HG03066 (cell line): ENCODE measurements at regions not wholly inside any gene's neighbourhood (a gene's known extent, or its start where the extent isn't known, plus 50 kb on each side); places are given as distances from the start of the nearest gene placed in this dataset.

Experiments used
- ATAC-seq: cut with Tn5 transposase; IDR thresholded peaks from one replicate; pipeline ENCODE4 v1.9.1; 2021; ENCODE audit warnings: low read depth; ENCODE audit not compliant: unreplicated experiment

GRCh38 chr6:24016857-24017256 lies 109.2 kb upstream of the NRSN1 start:
- no peak for ATAC-seq

DNA sequence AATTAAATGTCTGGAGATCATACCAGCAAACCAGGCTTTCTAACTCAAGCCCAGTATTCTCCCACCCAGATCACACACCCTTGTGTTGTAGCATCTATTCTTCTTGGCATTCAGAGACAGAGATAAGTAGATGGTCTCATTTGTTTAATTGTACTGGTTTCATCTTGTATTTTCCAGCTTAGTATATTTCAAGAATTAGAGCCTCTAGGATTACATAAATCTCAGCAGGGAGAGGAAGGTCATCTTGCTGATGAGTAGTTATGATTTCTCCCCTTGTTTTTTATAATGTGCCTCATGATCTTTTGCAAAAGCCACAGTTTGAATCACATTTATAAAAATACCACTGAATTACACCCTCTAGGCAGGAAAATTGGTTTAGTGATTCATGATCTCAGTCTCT lies 106.6 kb upstream of the NRSN1 start:
- ATAC-seq: no peak

DNA sequence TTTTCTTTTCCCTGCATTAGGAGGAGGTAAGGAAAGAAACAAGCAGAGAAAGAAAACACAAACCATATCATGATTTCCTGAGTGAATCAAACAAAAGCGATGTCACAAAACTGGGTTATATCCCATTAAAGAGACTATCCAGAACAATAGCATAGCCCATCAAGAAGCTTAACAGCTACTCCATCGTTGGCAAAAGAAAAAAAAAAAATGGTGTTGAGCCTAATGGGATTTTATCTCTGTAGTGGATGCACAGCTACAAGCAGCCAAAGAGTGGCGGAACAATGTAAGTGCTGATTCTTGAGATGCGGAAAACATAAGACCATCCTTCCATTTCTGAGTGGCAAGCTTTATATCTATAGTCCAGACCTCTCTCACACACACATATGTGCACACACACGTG lies 106.2 kb upstream of the NRSN1 start:
- ATAC-seq: no peak

- no peak for ATAC-seq
These were observed 100.0 kb upstream of the NRSN1 start for GRCh38 chr6:24026050-24026449.

- ATAC-seq: no peak
These were observed 94.5 kb upstream of the NRSN1 start for GRCh38 chr6:24031496-24031895.

GRCh38 chr6:24032896-24033688 lies 92.9 kb upstream of the NRSN1 start:
- ATAC-seq: no peak

GRCh38 chr6:24043848-24044247 lies 82.2 kb upstream of the NRSN1 start:
- no peak for ATAC-seq

DNA sequence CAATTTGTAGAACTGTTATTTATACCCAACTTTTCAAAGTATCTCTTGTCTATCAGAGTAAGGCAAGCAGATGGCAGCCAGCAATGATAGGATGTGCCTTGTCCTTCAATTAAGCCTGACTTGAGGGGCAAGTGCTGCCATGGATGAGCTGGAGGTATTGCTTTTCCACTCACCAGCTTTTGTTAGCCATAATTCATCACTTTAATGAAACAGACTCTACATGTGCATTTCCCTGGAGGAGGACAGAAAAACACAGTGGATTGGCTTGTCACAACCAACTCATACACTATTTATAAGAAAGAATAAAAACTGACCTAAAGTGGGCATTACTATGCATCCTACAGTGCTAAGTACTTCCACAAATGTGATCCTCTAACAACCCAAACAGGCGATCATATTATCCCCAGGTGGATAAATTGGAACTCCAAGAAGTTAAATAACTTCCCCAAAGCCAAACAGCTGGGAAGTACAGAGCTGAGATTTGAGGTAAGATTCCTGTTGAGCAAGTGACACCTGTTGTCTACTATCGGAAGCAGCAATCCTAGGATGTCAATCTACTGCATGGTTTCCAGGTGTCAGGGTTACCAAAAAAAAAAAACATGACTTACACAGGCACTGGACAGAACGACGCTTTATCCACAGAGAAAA lies 73.9 kb upstream of the NRSN1 start:
- ATAC-seq: no peak

GRCh38 chr6:24052590-24052961 lies 73.4 kb upstream of the NRSN1 start:
- no peak for ATAC-seq

DNA sequence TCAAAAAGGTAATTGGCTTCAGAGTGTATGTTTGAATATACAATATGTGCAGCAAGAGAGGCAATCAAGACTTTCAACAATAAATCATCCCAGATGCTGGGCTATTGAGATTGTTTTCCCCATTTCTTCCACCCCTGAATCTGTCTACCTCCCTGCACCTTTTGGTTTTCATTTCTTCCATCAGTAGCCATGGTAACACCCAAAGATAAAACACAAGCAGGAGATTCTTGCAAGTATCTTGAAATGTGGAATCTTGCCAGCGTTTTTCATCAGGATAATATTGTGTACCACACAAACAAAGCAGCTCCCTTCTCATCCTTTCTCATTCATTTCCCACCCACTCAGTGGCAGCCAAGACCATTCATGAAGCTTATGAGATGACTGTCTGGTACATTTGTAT lies 73.0 kb upstream of the NRSN1 start:
- ATAC-seq: no peak

GRCh38 chr6:24054388-24054787 lies 71.6 kb upstream of the NRSN1 start:
- no peak for ATAC-seq

- ATAC-seq: no peak
These were observed 69.4 kb upstream of the NRSN1 start for GRCh38 chr6:24056567-24056966.

DNA sequence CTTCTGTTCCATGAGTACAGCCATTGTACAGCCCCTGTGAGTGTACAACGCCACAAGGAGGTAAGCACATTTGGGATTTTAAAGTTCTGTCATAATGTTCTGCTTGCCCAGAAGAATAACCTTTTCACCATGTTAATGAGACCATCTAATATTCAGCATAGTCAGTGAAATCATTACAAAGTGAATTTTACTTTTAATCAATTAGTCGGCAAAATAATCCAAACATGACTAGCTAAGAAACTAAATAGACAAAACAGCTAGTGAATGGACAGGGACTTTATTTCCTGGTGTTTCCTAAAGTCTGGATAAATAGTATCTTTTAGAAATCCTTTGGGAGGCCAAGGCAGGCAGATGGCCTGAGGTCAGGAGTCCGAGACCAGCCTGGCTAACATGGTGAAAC lies 69.0 kb upstream of the NRSN1 start:
- ATAC-seq: no peak

GRCh38 chr6:24060982-24061754 lies 64.8 kb upstream of the NRSN1 start:
- peak; percentile 89 for ATAC-seq

DNA sequence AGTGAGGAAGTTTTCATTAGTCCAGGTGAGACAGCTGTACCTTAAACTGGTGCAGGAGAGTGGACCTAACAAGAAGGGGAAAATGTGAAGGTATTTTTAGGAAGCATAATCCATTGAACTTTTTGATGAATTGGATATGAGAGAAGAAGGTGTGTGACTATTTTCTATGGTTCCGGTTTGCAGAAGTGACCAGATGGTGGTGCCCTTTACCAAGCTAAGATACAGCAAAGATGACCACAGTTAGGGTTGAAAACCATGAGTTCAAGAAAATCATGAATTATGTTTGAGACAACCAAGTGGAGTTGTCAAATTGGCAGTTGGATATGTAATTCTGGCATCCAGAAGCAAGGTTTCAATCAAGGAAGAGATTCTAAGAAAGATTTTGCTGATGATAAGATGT lies 61.9 kb upstream of the NRSN1 start:
- no peak for ATAC-seq

DNA sequence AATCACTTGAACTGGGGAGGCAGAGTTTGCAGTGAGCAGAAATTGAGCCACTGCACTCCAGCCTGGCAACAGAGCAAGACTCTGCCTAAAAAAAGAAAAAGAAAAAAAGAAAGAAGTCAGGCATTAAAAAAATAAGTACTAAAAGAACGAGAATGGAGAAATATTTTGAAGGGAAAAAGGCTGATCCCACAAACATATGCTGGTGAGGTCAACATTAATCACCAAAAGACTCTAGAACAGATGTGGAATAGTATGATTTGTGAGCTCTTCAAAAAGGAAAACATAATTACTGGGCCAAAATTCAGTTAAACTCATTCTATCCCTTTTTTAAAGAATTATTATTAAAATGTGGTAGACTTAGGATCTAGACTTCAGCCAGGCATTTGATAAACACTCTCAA lies 61.2 kb upstream of the NRSN1 start:
- no peak for ATAC-seq

- no peak for ATAC-seq
These were observed 56.5 kb upstream of the NRSN1 start for GRCh38 chr6:24069526-24069925.

GRCh38 chr6:24072038-24072746 lies 53.8 kb upstream of the NRSN1 start:
- no peak for ATAC-seq

GRCh38 chr6:24076011-24076410 lies 50.0 kb upstream of the NRSN1 start:
- no peak for ATAC-seq
